ENCODE measurements at regions not wholly inside any gene's neighbourhood (a gene's known extent, or its start where the extent isn't known, plus 50 kb on each side); places are given as distances from the start of the nearest gene placed in this dataset.

GRCh38 chr4:103306870-103307375, 108.8 kb upstream of the CENPE start:
- POLR2A ChIA-PET, result no interaction called here
- TF ChIP-seq FOXM1 (IDR thresholded peaks at IDR 0.05; ENCODE audit: borderline replicate concordance) (no peak), ZNF384 (IDR thresholded peaks at IDR 0.05) (no peak), L3MBTL2 (conservative IDR thresholded peaks at IDR 0.05) (no peak), CTBP1 (IDR thresholded peaks at IDR 0.05; ENCODE audit: borderline replicate concordance) (no peak), FOXK2 (IDR thresholded peaks at IDR 0.05) (no peak), FOXA1 (IDR thresholded peaks at IDR 0.05) (no peak), SP1 (IDR thresholded peaks at IDR 0.05) (no peak), BHLHE40 (IDR thresholded peaks at IDR 0.05; ENCODE audit: borderline replicate concordance) (no peak)
- DNase-seq (ENCODE audit: extremely low spot score), result no peak
- CTCF ChIA-PET, result no interaction called here

DNA sequence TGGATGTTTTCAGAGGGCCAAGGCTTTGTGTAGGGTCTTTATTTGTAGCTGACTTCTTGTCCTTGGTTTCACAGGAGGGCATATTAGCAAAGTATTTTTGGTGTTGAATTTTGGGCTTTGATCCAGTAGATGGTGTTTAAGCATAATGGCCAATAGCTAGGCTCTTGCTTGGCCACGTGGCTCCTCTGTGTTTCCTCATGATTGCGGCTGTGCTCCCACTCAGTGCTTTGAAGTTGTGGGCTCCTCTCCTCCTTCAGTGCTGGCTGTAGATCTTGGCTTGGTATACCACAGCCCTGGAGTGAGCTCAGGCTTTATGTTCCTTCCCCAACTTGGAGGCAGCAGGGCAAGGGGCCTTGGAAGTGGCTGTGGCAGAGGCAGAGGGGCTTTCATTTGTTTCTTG, 107.2 kb upstream of the CENPE start:
- CTCF ChIA-PET, result no interaction called here
- no peak for DNase-seq (ENCODE audit: extremely low spot score)
- TF ChIP-seq SP1 (IDR thresholded peaks at IDR 0.05) (no peak), LEF1 (IDR thresholded peaks at IDR 0.05; ENCODE audit: borderline replicate concordance) (no peak), SUZ12 (IDR thresholded peaks at IDR 0.05) (no peak), FOXM1 (IDR thresholded peaks at IDR 0.05; ENCODE audit: borderline replicate concordance) (no peak), FOXK2 (IDR thresholded peaks at IDR 0.05) (no peak), TARDBP (IDR thresholded peaks at IDR 0.05) (no peak), BHLHE40 (IDR thresholded peaks at IDR 0.05; ENCODE audit: borderline replicate concordance) (no peak)
- POLR2A ChIA-PET, result no interaction called here

GRCh38 chr4:103303011-103303410, 104.9 kb upstream of the CENPE start:
- TF ChIP-seq ARNT (IDR thresholded peaks at IDR 0.05) (no peak), ELF4 (IDR thresholded peaks at IDR 0.05) (no peak), FOXA1 (IDR thresholded peaks at IDR 0.05) (no peak), BHLHE40 (IDR thresholded peaks at IDR 0.05; ENCODE audit: borderline replicate concordance) (no peak), TARDBP (IDR thresholded peaks at IDR 0.05) (no peak), FOXM1 (IDR thresholded peaks at IDR 0.05; ENCODE audit: borderline replicate concordance) (no peak), LEF1 (IDR thresholded peaks at IDR 0.05; ENCODE audit: borderline replicate concordance) (no peak), SP1 (IDR thresholded peaks at IDR 0.05) (no peak), CTBP1 (IDR thresholded peaks at IDR 0.05; ENCODE audit: borderline replicate concordance) (no peak), NFRKB (IDR thresholded peaks at IDR 0.05) (no peak), FOXK2 (IDR thresholded peaks at IDR 0.05) (no peak), SUZ12 (IDR thresholded peaks at IDR 0.05) (no peak), ZNF384 (IDR thresholded peaks at IDR 0.05) (no peak), L3MBTL2 (conservative IDR thresholded peaks at IDR 0.05) (no peak), HDGF (IDR thresholded peaks at IDR 0.05; ENCODE audit: borderline replicate concordance) (no peak)
- TF ChIP-seq, protein P1, sequence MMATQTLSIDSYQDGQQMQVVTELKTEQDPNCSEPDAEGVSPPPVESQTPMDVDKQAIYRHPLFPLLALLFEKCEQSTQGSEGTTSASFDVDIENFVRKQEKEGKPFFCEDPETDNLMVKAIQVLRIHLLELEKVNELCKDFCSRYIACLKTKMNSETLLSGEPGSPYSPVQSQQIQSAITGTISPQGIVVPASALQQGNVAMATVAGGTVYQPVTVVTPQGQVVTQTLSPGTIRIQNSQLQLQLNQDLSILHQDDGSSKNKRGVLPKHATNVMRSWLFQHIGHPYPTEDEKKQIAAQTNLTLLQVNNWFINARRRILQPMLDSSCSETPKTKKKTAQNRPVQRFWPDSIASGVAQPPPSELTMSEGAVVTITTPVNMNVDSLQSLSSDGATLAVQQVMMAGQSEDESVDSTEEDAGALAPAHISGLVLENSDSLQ (IDR thresholded peaks at IDR 0.05), result no peak
- POLR2A ChIA-PET, result no interaction called here

GRCh38 chr4:103292959-103293358, 94.8 kb upstream of the CENPE start:
- ChIA-PET CTCF (no interaction called here), POLR2A (no interaction called here)
- no peak for DNase-seq (ENCODE audit: extremely low spot score)
- TF ChIP-seq SUZ12 (IDR thresholded peaks at IDR 0.05) (no peak), HDGF (IDR thresholded peaks at IDR 0.05; ENCODE audit: borderline replicate concordance) (no peak), CTBP1 (IDR thresholded peaks at IDR 0.05; ENCODE audit: borderline replicate concordance) (no peak), FOXA1 (IDR thresholded peaks at IDR 0.05) (no peak), ZNF384 (IDR thresholded peaks at IDR 0.05) (no peak), SP1 (IDR thresholded peaks at IDR 0.05) (no peak), ARNT (IDR thresholded peaks at IDR 0.05) (no peak), NFRKB (IDR thresholded peaks at IDR 0.05) (no peak), FOXM1 (IDR thresholded peaks at IDR 0.05; ENCODE audit: borderline replicate concordance) (no peak), ELF4 (IDR thresholded peaks at IDR 0.05) (no peak), FOXK2 (IDR thresholded peaks at IDR 0.05) (no peak), TARDBP (IDR thresholded peaks at IDR 0.05) (no peak)
- TF ChIP-seq, protein P1 (IDR thresholded peaks at IDR 0.05), result no peak

More at GRCh38 chr4:103303011-103303410, 104.9 kb upstream of the CENPE start:
- no peak for DNase-seq (ENCODE audit: extremely low spot score)
- CTCF ChIA-PET, result no interaction called here

DNA sequence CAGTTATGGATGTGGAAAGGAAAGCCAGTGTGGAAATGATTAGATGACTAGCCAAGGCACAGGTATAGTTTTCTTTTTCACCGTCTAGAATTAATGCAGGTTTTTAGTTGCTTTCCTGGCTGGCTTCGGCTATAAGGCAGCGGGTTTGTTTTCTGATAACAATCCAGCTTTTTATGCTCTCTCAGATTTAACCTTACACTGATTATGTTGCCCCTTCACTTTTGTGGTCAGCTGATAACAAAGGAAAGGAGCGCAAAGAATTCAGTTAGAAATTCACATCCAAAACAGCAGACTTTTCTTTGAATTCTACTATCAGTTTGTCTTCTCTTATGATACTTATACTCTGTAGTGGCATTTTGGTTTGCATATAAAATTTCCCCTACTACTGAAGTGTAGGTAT, 94.2 kb upstream of the CENPE start:
- no peak for TF ChIP-seq L3MBTL2 (conservative IDR thresholded peaks at IDR 0.05)
- ChIA-PET POLR2A (no interaction called here), CTCF (no interaction called here)
- DNase-seq (ENCODE audit: extremely low spot score), result no peak

DNA sequence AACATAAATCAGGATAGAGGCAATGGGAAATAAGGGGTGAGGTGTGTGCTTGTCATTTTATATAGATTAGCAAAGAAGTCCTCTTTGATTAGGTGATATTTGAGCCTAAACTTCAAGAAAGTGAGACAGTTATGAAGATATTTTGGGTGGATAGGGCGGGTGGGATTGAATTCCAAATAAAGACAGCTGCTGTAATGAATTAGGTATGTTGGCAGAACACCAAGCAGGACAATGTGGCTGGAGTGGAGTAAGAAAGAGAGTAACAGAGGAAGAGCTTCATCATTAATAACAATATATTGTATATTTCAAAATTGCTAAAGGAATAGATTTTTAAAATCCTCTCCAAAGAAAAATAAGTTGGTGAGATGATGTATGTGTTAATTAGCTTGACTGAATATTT, 91.0 kb upstream of the CENPE start:
- no peak for DNase-seq (ENCODE audit: extremely low spot score)
- POLR2A ChIA-PET, result interaction anchor here (0.8 kb wide), 1 partner anchor 19 kb away, joined by 3 read pairs; no protein-coding TSS in a partner anchor
- CTCF ChIA-PET, result no interaction called here
- TF ChIP-seq LEF1 (IDR thresholded peaks at IDR 0.05; ENCODE audit: borderline replicate concordance), result no peak
- no peak for TF ChIP-seq TARDBP (IDR thresholded peaks at IDR 0.05)
- no peak for TF ChIP-seq SP1 (IDR thresholded peaks at IDR 0.05)

- ChIA-PET POLR2A (no interaction called here), CTCF (no interaction called here)
- TF ChIP-seq L3MBTL2 (conservative IDR thresholded peaks at IDR 0.05) (no peak), ELF4 (IDR thresholded peaks at IDR 0.05) (no peak), ARNT (IDR thresholded peaks at IDR 0.05) (no peak), CTBP1 (IDR thresholded peaks at IDR 0.05; ENCODE audit: borderline replicate concordance) (no peak), FOXM1 (IDR thresholded peaks at IDR 0.05; ENCODE audit: borderline replicate concordance) (no peak), BHLHE40 (IDR thresholded peaks at IDR 0.05; ENCODE audit: borderline replicate concordance) (no peak), SP1 (IDR thresholded peaks at IDR 0.05) (no peak), TARDBP (IDR thresholded peaks at IDR 0.05) (no peak), NFRKB (IDR thresholded peaks at IDR 0.05) (no peak)
- no peak for DNase-seq (ENCODE audit: extremely low spot score)
Measured at GRCh38 chr4:103272174-103272573, 74.0 kb upstream of the CENPE start.

Measured in HEK293T (cell line).